SK-N-MC (cell line): ENCODE measurements at regions not wholly inside any gene's neighbourhood (a gene's known extent, or its start where the extent isn't known, plus 50 kb on each side); places are given as distances from the start of the nearest gene placed in this dataset.

ENCODE experiments used
- DNase-seq: peaks from one replicate; pipeline ENCODE4 v3.0.0-alpha.2; 2011; ENCODE audit warnings: low read depth, low spot score
- H3K27ac ChIP-seq: fragments of 200-600 bp; sonication (generic); 2 replicates; pipeline ENCODE4 v1.5.1; 2016; ENCODE audit warnings: mixed run types
- H3K36me3 ChIP-seq: fragments of 200-600 bp; sonication (generic); 2 replicates; pipeline ENCODE4 v1.6.1; 2017; ENCODE audit warnings: antibody characterized with exemption, low read length, mixed read lengths; ENCODE audit not compliant: insufficient read depth
- H3K4me3 ChIP-seq: fragments of 200-600 bp; sonication (generic); 2 replicates; pipeline ENCODE4 v1.5.1; 2016
- H3K9ac ChIP-seq: fragments of 200-600 bp; sonication (generic); 2 replicates; pipeline ENCODE4 v1.8.0; 2017; ENCODE audit warnings: mixed run types, mixed read lengths; ENCODE audit not compliant: insufficient read length
- H3K9me3 ChIP-seq: fragments of 200-600 bp; sonication (generic); 2 replicates; pipeline ENCODE4 v1.6.1; 2017; ENCODE audit warnings: low read depth, mild to moderate bottlenecking, antibody characterized with exemption, low read length, moderate library complexity, mixed read lengths
- EZH2 ChIP-seq: fragments of 200-600 bp; sonication (generic); IDR thresholded peaks from one replicate; pipeline ENCODE4 v1.6.1; 2017; ENCODE audit warnings: antibody characterized with exemption
- FOXP2 ChIP-seq: optimal IDR thresholded peaks from 2 replicates; pipeline ENCODE3; 2011; ENCODE audit warnings: mild to moderate bottlenecking, moderate library complexity; ENCODE audit not compliant: insufficient read depth; ENCODE audit errors: extremely low read length, control extremely low read depth
- POLR2AphosphoS5 ChIP-seq: IDR thresholded peaks from 2 replicates; pipeline ENCODE4 v1.6.1; 2012; ENCODE audit warnings: mild to moderate bottlenecking, low read depth, low read length, borderline replicate concordance

DNA sequence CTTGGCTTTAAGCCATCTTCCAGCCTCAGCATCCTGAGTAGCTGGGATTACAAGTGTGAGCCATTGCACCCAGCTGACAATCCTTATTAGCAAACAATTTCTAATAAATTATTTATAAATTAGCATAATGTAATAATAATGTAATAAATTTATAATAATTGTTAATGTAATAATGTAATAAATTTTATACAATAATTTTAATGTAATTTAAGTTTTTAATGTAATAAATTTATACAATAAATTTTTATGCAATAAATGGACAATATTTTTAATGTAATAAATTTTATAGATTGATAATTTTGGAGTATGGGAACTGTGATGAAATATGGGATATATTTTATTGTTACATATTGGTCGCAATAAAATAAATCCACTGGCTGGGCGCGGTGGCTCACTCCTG, 1457.5 kb downstream of the KCNT2 start:
- Histone ChIP-seq H3K36me3 (no peaks in the 10 kb centered on the region), H3K27ac (no peak overlapping the region), H3K9ac (no peak overlapping the region), H3K9me3 (no peaks in the 10 kb centered on the region), H3K4me3 (no peak overlapping the region)
- no peak for DNase-seq
- TF ChIP-seq FOXP2 (no peak), EZH2 (no peak), POLR2AphosphoS5 (no peak)

- Histone ChIP-seq H3K9ac (no peak overlapping the region), H3K36me3 (no peaks in the 10 kb centered on the region), H3K4me3 (no peak overlapping the region), H3K27ac (no peak overlapping the region), H3K9me3 (no peaks in the 10 kb centered on the region)
- TF ChIP-seq POLR2AphosphoS5 (no peak), EZH2 (no peak), FOXP2 (no peak)
- no peak for DNase-seq
These were observed 1466.9 kb downstream of the KCNT2 start for GRCh38 chr1:195141294-195141693.

DNA sequence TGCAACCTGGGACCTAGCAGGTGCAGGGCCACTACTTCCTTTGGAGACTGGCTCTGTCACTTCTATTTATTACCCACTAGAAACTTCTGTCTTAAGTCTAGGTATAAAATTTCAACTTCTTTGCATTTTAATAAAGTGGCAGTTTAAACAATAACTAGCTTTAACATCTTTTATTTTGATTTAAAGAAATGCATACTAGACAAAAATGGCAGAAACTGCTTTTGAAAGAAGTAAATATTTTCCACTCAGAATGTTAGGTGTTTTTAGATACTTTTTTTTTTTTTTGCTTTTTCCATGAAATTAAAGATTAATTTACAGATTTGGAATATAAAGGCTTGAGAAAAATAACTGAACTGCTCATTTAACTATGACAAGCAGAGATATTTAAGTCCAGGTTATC, 1477.6 kb downstream of the KCNT2 start:
- Histone ChIP-seq H3K27ac (no peak overlapping the region), H3K9ac (no peak overlapping the region), H3K9me3 (no peaks in the 10 kb centered on the region), H3K36me3 (no peaks in the 10 kb centered on the region), H3K4me3 (no peak overlapping the region)
- TF ChIP-seq FOXP2 (no peak), EZH2 (no peak), POLR2AphosphoS5 (no peak)
- no peak for DNase-seq

- Histone ChIP-seq H3K27ac (no peak overlapping the region), H3K9ac (no peak overlapping the region), H3K4me3 (no peak overlapping the region), H3K9me3 (no peaks in the 10 kb centered on the region), H3K36me3 (no peaks in the 10 kb centered on the region)
- TF ChIP-seq FOXP2 (no peak), POLR2AphosphoS5 (no peak), EZH2 (no peak)
- DNase-seq: no peak
These were observed 1485.7 kb downstream of the KCNT2 start for GRCh38 chr1:195122497-195122896.

- TF ChIP-seq POLR2AphosphoS5: no peak
- no peak for TF ChIP-seq FOXP2
- TF ChIP-seq EZH2: no peak
- H3K9me3 ChIP-seq: no peaks in the 10 kb centered on the region
- H3K27ac ChIP-seq: no peak overlapping the region
- no peak for DNase-seq
- H3K4me3 ChIP-seq: no peak overlapping the region
- no peaks in the 10 kb centered on the region for H3K36me3 ChIP-seq
- no peak overlapping the region for H3K9ac ChIP-seq
These were observed 1494.8 kb downstream of the KCNT2 start for GRCh38 chr1:195113471-195113870.

DNA sequence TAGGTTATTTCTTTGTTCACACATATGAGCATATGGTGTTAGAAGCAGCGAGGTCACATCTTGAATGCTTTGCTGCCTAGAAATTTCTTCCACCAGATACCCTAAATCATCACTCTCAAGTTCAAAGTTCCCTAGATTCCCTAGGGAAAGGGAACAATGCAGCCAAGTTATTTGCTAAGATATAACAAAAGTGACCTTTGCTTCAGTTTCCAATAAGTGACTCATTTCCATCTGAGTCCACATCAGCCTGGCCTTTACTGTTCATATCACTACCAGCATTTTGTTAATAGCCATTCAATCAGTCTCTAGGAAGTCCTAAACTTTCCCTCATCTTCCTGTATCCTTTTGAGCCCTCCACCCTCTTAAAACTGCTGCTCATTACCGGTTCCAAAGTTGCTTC, 1502.5 kb downstream of the KCNT2 start:
- Histone ChIP-seq H3K4me3 (no peak overlapping the region), H3K36me3 (no peaks in the 10 kb centered on the region), H3K9ac (no peak overlapping the region), H3K27ac (no peak overlapping the region), H3K9me3 (no peaks in the 10 kb centered on the region)
- no peak for DNase-seq
- TF ChIP-seq POLR2AphosphoS5 (no peak), FOXP2 (no peak), EZH2 (no peak)

DNA sequence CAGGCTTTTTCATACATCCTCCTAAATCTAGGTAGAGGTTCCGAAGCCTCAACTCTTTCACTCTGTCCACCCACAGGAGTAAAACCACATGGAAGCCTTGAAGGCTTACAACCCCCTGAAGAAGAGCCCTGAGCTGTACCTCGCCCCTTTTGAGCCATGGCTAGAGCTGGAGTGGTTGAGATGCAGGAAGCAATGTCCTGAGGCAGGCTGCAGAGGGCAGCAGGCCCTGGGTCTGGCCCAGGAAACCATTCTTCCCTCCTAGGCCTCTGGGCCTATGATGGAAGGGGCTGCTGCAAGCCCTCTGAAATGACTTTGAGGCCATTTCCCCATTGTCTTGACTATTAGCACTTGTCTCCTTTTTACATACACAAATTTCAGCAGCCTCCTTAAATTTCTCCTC, 1503.0 kb downstream of the KCNT2 start:
- H3K9me3 ChIP-seq: no peaks in the 10 kb centered on the region

GRCh38 chr1:195097316-195097715, 1510.9 kb downstream of the KCNT2 start:
- TF ChIP-seq POLR2AphosphoS5: no peak
- TF ChIP-seq EZH2: no peak
- no peak for TF ChIP-seq FOXP2
- no peak for DNase-seq
- no peak overlapping the region for H3K4me3 ChIP-seq

More for the DNA sequence above, 1503.0 kb downstream of the KCNT2 start:
- no peak overlapping the region for H3K4me3 ChIP-seq
- no peak overlapping the region for H3K27ac ChIP-seq
- H3K36me3 ChIP-seq: no peaks in the 10 kb centered on the region
- no peak overlapping the region for H3K9ac ChIP-seq
- TF ChIP-seq POLR2AphosphoS5: no peak
- TF ChIP-seq FOXP2: no peak
- no peak for DNase-seq

GRCh38 chr1:195096051-195096521, 1512.2 kb downstream of the KCNT2 start:
- Histone ChIP-seq H3K9me3 (no peaks in the 10 kb centered on the region), H3K36me3 (no peaks in the 10 kb centered on the region), H3K4me3 (no peak overlapping the region), H3K9ac (no peak overlapping the region), H3K27ac (no peak overlapping the region)
- DNase-seq: no peak
- TF ChIP-seq FOXP2 (no peak), EZH2 (no peak), POLR2AphosphoS5 (no peak)

More at GRCh38 chr1:195097316-195097715, 1510.9 kb downstream of the KCNT2 start:
- no peak overlapping the region for H3K27ac ChIP-seq
- H3K9me3 ChIP-seq: no peaks in the 10 kb centered on the region
- no peak overlapping the region for H3K9ac ChIP-seq
- no peaks in the 10 kb centered on the region for H3K36me3 ChIP-seq

GRCh38 chr1:195085196-195085595, 1523.0 kb downstream of the KCNT2 start:
- Histone ChIP-seq H3K9ac (no peak overlapping the region), H3K27ac (no peak overlapping the region), H3K4me3 (no peak overlapping the region), H3K36me3 (no peaks in the 10 kb centered on the region), H3K9me3 (no peaks in the 10 kb centered on the region)
- DNase-seq: no peak
- no peak for TF ChIP-seq EZH2
- no peak for TF ChIP-seq POLR2AphosphoS5
- TF ChIP-seq FOXP2: no peak

- no peaks in the 10 kb centered on the region for H3K9me3 ChIP-seq
- no peak overlapping the region for H3K27ac ChIP-seq
- H3K4me3 ChIP-seq: no peak overlapping the region
- no peak for DNase-seq
- no peaks in the 10 kb centered on the region for H3K36me3 ChIP-seq
- no peak overlapping the region for H3K9ac ChIP-seq
- TF ChIP-seq FOXP2: no peak
- TF ChIP-seq POLR2AphosphoS5: no peak
- no peak for TF ChIP-seq EZH2
These were observed 1526.1 kb downstream of the KCNT2 start for GRCh38 chr1:195082183-195082582.
